ENCODE measurements at regions not wholly inside any gene's neighbourhood (a gene's known extent, or its start where the extent isn't known, plus 50 kb on each side); places are given as distances from the start of the nearest gene placed in this dataset.

DNA sequence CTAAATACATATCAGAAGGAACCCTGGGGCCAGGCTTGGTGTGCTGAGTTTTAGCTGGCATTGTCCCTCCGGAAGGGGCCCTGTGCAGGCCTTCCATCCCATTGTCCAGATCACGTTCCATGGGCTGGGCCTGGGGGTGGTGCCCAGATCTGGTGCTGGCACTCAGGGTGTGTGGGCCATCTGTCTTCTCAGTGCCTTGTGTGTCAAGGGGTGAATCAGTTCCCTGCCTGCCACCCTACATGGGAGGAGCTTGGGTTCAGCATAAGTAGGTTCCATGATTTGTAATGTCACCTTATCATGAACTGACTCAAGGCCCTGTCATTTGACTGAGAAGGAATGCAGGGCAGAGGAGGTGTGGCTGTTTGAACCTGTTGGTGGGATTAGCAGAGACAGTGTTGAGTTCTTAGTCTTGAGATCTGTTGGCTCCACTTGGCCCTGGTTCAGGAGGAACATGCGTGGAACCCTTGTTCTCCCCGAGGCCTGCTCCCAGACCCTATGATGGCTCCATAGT is 176.8 kb downstream of the MACROH2A1 start:
- TF ChIP-seq SPEN (CRISPR knock-in tag; IDR thresholded peaks at IDR 0.05; ENCODE audit: low read depth) (no peak), POLR2G (IDR thresholded peaks at IDR 0.05; ENCODE audit: low read depth, low read length) (no peak)
- TF ChIP-seq, protein P1, sequence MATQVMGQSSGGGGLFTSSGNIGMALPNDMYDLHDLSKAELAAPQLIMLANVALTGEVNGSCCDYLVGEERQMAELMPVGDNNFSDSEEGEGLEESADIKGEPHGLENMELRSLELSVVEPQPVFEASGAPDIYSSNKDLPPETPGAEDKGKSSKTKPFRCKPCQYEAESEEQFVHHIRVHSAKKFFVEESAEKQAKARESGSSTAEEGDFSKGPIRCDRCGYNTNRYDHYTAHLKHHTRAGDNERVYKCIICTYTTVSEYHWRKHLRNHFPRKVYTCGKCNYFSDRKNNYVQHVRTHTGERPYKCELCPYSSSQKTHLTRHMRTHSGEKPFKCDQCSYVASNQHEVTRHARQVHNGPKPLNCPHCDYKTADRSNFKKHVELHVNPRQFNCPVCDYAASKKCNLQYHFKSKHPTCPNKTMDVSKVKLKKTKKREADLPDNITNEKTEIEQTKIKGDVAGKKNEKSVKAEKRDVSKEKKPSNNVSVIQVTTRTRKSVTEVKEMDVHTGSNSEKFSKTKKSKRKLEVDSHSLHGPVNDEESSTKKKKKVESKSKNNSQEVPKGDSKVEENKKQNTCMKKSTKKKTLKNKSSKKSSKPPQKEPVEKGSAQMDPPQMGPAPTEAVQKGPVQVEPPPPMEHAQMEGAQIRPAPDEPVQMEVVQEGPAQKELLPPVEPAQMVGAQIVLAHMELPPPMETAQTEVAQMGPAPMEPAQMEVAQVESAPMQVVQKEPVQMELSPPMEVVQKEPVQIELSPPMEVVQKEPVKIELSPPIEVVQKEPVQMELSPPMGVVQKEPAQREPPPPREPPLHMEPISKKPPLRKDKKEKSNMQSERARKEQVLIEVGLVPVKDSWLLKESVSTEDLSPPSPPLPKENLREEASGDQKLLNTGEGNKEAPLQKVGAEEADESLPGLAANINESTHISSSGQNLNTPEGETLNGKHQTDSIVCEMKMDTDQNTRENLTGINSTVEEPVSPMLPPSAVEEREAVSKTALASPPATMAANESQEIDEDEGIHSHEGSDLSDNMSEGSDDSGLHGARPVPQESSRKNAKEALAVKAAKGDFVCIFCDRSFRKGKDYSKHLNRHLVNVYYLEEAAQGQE (IDR thresholded peaks at IDR 0.05; ENCODE audit: borderline replicate concordance in 1 of 2, low read depth in 1 of 2, low read length in 2 of 2): no peak

Data from HepG2 (cell line).